Limb (tissue), 2 donors: ENCODE measurements at regions not wholly inside any gene's neighbourhood (a gene's known extent, or its start where the extent isn't known, plus 50 kb on each side); places are given as distances from the start of the nearest gene placed in this dataset.

ENCODE experiments used
- DNase-seq, 2 donors: peaks; one replicate each; pipeline ENCODE4 v3.0.0-alpha.2; 2016; ENCODE audit errors: extremely low spot score in 2 of 2

DNA sequence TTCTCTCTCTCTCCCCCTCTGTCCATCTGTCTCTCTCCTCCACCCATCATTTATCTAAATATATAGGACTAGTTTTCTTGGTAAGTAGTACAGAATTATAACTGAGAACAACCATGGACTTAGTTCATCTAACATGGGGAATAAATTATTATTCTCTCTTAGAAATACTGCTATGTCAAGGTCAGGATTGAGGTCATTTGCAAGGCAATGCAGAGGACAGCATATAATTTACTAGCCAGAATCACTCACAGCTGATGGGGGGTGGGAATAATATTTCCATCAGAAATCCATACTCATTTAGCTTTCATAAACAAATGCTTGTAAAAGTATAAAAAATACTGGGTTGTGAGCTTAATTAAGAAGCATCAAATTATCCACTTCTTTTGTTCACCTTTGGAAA is 553.9 kb upstream of the POU3F2 start:
- DNase-seq: no peak

DNA sequence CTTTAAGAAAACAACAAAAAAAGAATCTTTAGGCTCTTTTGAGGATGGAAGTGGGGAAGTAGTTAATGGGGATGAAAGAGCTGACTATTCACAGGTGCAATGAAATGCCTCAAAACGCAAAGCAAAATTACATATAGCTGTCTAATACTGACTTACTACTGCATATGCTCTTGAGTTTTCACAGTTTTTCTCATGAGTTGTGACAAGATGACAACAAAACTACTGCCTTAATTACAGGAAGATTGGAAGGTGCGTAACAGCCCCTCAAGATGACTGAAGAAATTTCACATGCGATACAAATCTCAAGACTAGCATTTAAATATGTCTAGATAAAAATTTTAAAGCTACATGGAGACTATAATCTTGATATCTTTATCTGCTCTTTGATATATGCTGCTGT is 547.8 kb upstream of the POU3F2 start:
- DNase-seq: no peak

DNA sequence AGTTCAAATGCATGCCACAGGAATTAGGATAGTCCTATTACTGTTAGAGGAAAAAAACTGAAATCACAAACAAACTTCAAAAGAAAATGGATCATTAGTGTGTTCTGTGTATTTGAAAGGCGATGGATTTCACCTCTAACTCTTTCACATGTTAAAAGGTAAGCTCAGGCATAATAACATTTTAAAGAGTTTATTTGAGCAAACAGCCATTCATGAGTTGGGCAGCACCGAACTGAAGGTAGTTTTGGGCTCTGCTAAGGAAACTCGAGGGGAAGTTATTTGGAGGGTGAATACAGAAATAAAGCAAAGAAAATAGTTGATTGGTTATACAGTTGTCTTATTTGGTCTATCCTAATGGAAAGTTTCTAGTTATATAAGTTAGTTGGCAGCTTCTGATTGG is 546.5 kb upstream of the POU3F2 start:
- DNase-seq: no peak

DNA sequence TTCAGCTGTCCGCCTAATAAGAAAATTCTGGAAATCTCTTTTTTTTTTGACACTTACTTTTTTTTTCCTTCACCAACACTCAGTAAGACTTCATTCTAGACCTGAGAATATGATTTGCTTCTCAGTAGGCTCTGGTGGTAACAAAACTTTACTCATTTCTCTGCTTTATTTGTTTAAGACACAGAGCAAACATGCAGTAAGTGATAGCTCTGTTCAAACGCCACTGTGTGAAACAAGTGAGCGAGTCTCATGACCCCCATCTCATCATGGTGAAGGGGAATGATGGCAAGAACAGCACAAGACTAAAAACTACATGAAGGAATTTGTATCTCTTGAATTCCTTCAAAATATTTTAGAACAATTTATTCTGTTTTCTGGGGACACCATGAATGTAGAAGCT is 541.6 kb upstream of the POU3F2 start:
- DNase-seq: no peak

GRCh38 chr6:98295515-98296175 is 538.7 kb upstream of the POU3F2 start:
- no peak for DNase-seq

- no peak for DNase-seq
Measured at GRCh38 chr6:98308564-98308963, 525.8 kb upstream of the POU3F2 start.

DNA sequence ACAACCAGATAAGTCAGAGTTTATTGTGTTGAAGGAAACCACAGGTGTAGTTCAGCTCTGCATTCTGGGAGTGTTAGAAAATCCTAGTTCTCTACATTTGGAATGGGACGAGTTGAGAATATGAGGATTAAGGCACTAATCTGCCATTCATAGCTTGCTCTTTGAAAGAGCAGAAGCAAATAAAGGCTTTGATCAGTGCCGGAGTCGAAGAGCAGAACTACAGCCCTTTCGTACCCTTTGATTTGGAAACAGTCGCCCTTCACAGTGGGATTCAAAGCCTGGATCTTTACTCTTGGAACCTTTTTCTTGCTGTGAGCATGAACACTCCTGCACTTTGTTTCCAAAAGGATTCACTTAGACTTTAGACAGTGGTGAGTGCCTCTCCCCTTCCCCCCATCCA is 523.9 kb upstream of the POU3F2 start:
- DNase-seq: no peak

GRCh38 chr6:98323605-98324004 is 510.8 kb upstream of the POU3F2 start:
- DNase-seq: no peak

DNA sequence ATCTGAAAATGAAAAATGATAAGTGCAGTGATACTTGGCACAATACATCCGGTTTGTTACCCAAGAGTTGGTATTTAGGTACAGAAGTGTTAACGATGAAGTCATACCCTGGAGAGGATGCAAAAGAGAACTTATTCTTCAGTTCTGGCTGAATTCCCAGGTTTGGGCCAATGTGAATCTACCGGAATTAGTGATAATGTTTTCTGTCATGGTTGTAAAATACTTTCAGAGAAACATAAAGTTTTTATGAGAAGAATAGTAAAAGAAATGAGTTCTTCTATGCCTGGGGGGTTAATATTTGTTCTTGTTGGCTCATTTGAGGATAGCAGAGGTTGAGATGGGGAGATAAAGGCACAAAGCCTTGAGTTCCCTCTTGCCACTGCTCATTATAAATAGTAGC is 509.9 kb upstream of the POU3F2 start:
- DNase-seq: no peak

- DNase-seq: no peak
Measured at GRCh38 chr6:98325366-98325765, 509.0 kb upstream of the POU3F2 start.

- DNase-seq: no peak
Measured at GRCh38 chr6:98333273-98333672, 501.1 kb upstream of the POU3F2 start.

- no peak for DNase-seq
Measured at GRCh38 chr6:98335594-98335993, 498.8 kb upstream of the POU3F2 start.

DNA sequence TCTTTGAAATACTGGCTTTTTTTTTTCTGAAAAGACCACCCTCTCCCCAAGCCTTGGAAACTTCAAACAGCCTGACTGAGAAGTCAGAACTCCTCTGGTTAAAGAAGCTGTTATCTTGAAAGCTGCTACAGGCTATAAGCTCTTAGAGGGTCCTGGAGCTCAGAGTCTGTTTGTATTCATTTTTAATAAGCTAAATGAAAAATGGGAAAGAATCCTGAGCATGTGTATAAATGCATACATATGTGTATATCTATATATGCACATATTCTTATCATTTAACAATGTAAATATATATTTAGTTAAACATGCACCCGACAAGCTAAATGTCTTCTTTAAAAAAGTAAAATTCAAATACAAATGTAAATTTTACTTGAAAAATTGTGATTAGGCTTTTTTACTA is 494.9 kb upstream of the POU3F2 start:
- DNase-seq: no peak

DNA sequence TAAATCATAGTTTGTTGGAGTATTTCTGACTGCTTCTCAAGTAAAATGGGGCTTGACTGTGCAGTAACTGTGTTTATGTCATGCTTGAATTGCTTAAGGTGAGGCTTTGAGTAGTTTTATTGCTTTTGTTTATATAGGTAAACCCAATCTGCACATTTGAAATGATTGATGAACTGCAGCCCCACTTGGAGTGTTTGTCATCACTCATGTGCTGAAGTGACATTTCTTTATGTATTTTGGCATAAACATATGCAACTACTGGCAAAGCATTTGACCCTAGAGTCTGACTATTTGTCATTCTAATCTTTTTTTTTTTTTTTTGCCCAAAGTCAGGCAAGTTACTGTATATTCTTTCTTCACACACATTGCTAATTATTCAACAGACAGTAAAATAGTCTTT is 491.4 kb upstream of the POU3F2 start:
- DNase-seq: no peak

GRCh38 chr6:98343797-98344196 is 490.6 kb upstream of the POU3F2 start:
- no peak for DNase-seq

DNA sequence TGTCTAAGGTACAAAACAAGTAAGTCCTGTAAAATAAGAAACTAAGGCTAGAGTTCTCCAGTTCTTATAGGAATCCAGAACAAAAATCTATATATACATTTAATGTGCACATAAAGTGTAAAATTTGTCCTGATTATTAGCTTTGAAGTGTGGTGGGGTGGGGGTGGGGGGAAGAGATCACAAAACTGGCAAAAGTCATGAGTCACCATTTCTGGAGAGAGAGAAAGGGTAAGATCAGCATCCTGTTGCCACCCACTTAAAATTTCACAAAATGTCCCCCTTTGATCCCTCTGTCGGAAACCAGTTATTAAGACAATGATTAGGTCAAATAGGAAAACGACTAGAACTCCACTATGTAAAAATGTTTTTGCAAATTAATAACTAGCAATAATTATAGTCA is 482.0 kb upstream of the POU3F2 start:
- no peak for DNase-seq

GRCh38 chr6:98358173-98358572 is 476.2 kb upstream of the POU3F2 start:
- DNase-seq: no peak

GRCh38 chr6:98366371-98366770 is 468.0 kb upstream of the POU3F2 start:
- no peak for DNase-seq

GRCh38 chr6:98380589-98380988 is 453.8 kb upstream of the POU3F2 start:
- no peak for DNase-seq

DNA sequence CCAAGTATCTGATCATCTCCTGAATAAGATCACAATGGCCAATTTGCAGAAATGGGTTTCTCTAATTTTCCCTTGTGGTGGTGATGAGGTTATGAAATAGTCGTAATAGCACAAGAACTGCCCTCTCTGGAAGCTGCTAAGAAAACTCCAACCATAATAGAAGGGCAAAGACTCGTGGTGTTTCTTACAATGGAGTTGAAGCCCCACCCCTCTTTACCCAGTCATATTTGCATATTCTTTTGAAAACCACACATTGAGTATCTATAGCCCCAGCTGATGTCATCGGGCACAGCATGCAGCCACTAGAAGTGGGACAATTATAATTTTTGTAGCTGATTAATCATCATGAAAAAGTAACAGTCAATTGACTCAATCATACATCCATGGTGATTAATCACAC is 452.1 kb upstream of the POU3F2 start:
- no peak for DNase-seq

DNA sequence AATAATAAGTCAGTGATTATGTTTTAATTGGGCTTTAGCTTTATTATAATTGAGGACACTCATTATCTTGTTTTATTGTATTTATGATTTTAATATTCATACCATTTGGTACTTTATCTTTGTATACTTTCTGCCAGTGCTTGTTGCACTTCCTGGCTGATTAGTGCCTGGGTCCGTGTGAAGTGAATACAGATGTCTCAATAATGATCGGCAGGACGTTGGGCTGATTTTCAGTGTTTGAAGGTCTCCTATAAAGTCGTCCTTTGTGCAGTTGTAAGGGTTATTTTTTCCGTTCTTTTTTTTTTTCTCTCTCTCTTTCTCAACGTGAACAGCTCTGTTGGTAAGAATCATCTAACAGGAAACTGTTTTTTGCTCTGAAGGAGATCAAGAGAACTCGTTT is 450.0 kb upstream of the POU3F2 start:
- DNase-seq: no peak

DNA sequence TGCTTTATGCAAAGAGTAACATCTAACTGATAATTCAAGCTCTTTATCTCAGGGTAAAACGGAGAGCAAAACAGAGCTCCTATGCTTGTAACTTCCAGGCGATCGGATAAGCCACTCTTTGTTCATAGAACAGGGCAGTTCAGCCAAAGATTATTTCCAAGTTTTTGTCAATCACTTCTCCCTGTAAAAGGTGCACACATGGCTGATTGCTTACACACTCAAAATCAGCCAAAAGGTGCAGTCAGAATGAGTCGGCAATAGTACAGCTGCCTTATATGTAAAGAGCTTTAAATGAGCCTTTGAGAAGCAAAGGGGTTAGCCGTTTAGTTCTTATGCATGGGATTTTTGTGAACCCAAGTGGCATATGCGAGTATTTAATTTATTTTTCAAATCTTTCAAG is 449.6 kb upstream of the POU3F2 start:
- DNase-seq: no peak

DNA sequence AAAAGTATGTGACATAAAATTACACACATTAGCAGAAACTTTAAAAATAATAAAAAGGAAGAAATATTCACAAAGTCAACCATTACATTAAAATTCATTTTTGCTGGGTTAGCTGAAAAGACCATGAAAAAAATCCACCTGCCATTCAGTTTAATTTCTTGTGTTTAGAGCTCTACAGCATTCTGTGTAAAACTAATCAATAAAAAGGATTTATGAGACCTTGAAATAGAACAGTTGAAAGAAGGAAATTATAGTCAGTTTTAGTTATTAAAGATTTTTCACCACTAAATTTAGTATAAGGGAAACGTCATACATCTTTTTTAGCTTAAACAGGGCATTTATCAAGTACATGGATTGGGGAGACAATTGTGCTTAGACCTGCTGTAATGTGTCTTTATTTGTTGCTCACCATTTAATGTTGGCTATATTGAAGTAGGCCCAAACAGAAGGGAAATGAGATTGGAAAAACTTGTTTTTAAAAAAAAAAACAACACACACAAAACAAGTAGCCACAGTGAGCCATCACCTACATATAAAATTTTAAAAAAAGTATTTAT is 438.7 kb upstream of the POU3F2 start:
- no peak for DNase-seq

DNA sequence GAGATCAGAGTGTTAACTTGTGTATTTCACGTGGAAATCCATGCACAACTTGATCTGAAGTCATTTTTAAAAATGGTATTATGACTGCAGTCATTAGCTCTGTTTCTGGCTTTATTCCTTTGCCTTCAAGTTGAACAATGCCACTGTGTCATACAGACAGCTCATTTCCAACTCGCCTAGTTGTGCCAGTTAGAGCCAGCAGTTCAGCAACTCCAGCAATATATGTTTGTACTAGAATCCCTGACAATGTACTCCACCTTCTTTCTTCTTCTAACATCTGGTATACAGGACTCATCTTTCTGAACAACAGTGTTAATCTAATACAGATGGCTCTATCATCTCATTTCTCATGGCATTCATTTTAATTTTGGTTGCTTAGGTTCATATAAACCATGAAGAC is 418.3 kb upstream of the POU3F2 start:
- DNase-seq: no peak
